HCT116 (cell line): ENCODE measurements at regions not wholly inside any gene's neighbourhood (a gene's known extent, or its start where the extent isn't known, plus 50 kb on each side); places are given as distances from the start of the nearest gene placed in this dataset.

Experiments used
- CBX3 ChIP-seq: IDR thresholded peaks from 2 replicates; pipeline ENCODE4 v1.6.1; 2012; ENCODE audit warnings: low read depth
- EGR1 ChIP-seq: IDR thresholded peaks from 2 replicates; pipeline ENCODE4 v1.6.1; 2012; ENCODE audit warnings: low read depth
- EZH2 ChIP-seq: fragments of 200-600 bp; sonication (generic); IDR thresholded peaks from 2 replicates; pipeline ENCODE4 v1.6.1; 2017; ENCODE audit warnings: antibody characterized with exemption, mixed run types
- EZH2phosphoT487 ChIP-seq: fragments of 200-600 bp; IDR thresholded peaks from 2 replicates; pipeline ENCODE4 v1.6.1; 2018; ENCODE audit warnings: antibody characterized with exemption, borderline replicate concordance
- POLR2A ChIP-seq: IDR thresholded peaks from 2 replicates; pipeline ENCODE4 v1.7.0; 2011; ENCODE audit warnings: borderline replicate concordance; ENCODE audit not compliant: insufficient read depth, insufficient read length; ENCODE audit errors: extremely low read depth
- POLR2AphosphoS5 ChIP-seq: IDR thresholded peaks from 2 replicates; pipeline ENCODE4 v1.6.1; 2011; ENCODE audit warnings: mild to moderate bottlenecking, low read depth, low read length, moderate library complexity
- RAD21 ChIP-seq: IDR thresholded peaks from 2 replicates; pipeline ENCODE4 v1.6.1; 2012; ENCODE audit warnings: low read depth, mild to moderate bottlenecking
- TCF7L2 ChIP-seq: IDR thresholded peaks from 2 replicates; pipeline ENCODE4 v1.7.0; 2011; ENCODE audit warnings: borderline replicate concordance, inconsistent platforms; ENCODE audit not compliant: insufficient read depth, insufficient read length; ENCODE audit errors: extremely low read depth
- YY1 ChIP-seq: IDR thresholded peaks from 2 replicates; pipeline ENCODE4 v1.6.1; 2011; ENCODE audit warnings: low read length, low read depth, moderate library complexity, mild to moderate bottlenecking; ENCODE audit not compliant: insufficient replicate concordance; ENCODE audit errors: extremely low read depth
- ZFX ChIP-seq: fragments of 450-650 bp; IDR thresholded peaks from 2 replicates; pipeline ENCODE4 v1.6.1; 2017
- TF ChIP-seq, protein P1 (sequence below), 3 experiments: fragments of 200-600 bp in 1 of 3; sonication (generic) in 1 of 3; IDR thresholded peaks in 2 of 3; conservative IDR thresholded peaks in 1 of 3; 2 replicates each; pipeline ENCODE4 v1.5.1; 2012 to 2017; ENCODE audit warnings: low read depth in 2 of 3, low read length in 2 of 3, antibody characterized with exemption in 1 of 3, borderline replicate concordance in 1 of 3, control low read depth in 1 of 3, mild to moderate bottlenecking in 1 of 3, mixed read lengths in 1 of 3, mixed run types in 1 of 3, moderate library complexity in 1 of 3; ENCODE audit not compliant: insufficient read depth in 1 of 3
- TF ChIP-seq, protein P2 (sequence below): IDR thresholded peaks from 2 replicates; pipeline ENCODE4 v1.6.1; 2012; ENCODE audit warnings: low read depth
- TF ChIP-seq, protein P3 (sequence below): IDR thresholded peaks from 2 replicates; pipeline ENCODE4 v1.6.1; 2012

DNA sequence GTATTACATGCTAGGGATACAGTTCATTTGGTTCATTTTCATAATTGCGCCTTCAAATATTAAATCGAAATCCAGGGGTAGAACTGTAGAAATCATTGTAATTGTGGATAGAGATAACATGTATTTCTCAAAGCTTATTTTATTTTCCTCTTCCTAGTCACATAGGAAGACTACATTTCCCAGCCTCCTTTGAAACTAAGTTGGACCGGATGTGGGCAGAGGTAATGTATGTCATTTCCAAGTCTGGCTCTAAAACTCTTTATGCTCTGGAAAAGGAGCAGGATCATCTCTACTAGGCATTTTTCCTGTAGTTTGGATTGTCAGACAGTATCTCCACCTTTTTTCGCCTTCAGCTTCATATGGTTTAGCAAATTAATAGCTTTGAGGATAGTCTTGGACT lies 70.1 kb upstream of the CRY1 start:
- TF ChIP-seq POLR2AphosphoS5 (no peak), EGR1 (no peak), POLR2A (no peak), EZH2 (no peak), RAD21 (no peak), EZH2phosphoT487 (no peak), CBX3 (no peak), ZFX (no peak), YY1 (no peak), TCF7L2 (no peak)
- TF ChIP-seq, protein P1, sequence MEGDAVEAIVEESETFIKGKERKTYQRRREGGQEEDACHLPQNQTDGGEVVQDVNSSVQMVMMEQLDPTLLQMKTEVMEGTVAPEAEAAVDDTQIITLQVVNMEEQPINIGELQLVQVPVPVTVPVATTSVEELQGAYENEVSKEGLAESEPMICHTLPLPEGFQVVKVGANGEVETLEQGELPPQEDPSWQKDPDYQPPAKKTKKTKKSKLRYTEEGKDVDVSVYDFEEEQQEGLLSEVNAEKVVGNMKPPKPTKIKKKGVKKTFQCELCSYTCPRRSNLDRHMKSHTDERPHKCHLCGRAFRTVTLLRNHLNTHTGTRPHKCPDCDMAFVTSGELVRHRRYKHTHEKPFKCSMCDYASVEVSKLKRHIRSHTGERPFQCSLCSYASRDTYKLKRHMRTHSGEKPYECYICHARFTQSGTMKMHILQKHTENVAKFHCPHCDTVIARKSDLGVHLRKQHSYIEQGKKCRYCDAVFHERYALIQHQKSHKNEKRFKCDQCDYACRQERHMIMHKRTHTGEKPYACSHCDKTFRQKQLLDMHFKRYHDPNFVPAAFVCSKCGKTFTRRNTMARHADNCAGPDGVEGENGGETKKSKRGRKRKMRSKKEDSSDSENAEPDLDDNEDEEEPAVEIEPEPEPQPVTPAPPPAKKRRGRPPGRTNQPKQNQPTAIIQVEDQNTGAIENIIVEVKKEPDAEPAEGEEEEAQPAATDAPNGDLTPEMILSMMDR (IDR thresholded peaks at IDR 0.05 in 2 of 3, conservative IDR thresholded peaks at IDR 0.05 in 1 of 3; ENCODE audit: borderline replicate concordance in 1 of 3, insufficient read depth in 1 of 3, low read depth in 2 of 3, low read length in 2 of 3) = no peak
- TF ChIP-seq, protein P2, sequence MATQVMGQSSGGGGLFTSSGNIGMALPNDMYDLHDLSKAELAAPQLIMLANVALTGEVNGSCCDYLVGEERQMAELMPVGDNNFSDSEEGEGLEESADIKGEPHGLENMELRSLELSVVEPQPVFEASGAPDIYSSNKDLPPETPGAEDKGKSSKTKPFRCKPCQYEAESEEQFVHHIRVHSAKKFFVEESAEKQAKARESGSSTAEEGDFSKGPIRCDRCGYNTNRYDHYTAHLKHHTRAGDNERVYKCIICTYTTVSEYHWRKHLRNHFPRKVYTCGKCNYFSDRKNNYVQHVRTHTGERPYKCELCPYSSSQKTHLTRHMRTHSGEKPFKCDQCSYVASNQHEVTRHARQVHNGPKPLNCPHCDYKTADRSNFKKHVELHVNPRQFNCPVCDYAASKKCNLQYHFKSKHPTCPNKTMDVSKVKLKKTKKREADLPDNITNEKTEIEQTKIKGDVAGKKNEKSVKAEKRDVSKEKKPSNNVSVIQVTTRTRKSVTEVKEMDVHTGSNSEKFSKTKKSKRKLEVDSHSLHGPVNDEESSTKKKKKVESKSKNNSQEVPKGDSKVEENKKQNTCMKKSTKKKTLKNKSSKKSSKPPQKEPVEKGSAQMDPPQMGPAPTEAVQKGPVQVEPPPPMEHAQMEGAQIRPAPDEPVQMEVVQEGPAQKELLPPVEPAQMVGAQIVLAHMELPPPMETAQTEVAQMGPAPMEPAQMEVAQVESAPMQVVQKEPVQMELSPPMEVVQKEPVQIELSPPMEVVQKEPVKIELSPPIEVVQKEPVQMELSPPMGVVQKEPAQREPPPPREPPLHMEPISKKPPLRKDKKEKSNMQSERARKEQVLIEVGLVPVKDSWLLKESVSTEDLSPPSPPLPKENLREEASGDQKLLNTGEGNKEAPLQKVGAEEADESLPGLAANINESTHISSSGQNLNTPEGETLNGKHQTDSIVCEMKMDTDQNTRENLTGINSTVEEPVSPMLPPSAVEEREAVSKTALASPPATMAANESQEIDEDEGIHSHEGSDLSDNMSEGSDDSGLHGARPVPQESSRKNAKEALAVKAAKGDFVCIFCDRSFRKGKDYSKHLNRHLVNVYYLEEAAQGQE = no peak
- TF ChIP-seq, protein P3, sequence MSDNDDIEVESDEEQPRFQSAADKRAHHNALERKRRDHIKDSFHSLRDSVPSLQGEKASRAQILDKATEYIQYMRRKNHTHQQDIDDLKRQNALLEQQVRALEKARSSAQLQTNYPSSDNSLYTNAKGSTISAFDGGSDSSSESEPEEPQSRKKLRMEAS = no peak
